ENCODE measurements at regions not wholly inside any gene's neighbourhood (a gene's known extent, or its start where the extent isn't known, plus 50 kb on each side); places are given as distances from the start of the nearest gene placed in this dataset.

DNA sequence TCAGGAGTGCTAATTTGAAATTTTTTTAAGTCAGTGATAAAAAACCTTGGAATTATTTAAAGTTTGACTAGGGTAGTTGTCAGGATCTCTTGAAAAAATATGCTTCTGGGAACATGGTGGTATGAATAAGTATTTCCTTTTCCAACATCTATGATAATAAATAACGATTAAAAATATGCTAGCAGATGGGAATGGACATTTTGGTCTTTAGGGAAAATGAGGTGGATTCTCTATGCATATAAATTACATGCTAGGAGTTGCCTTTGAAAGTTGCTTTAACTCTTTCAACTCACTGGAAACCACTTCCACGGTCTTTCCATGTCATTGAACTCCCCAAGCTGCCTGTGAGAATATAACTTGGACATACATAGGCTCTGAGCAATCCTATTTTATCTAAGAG lies 731.5 kb upstream of the MARCKS start:
- DNase-seq (ENCODE audit: low read depth, low spot score): no peak
- POLR2A ChIA-PET: no interaction called here
- H3K9me2 ChIP-seq (ENCODE audit: insufficient read depth): no peaks in the 10 kb centered on the region
- no peaks in the 10 kb centered on the region for H4K20me1 ChIP-seq (ENCODE audit: insufficient read depth)
- H3K4me1 ChIP-seq (ENCODE audit: control insufficient read depth in 1 of 2, insufficient read depth in 2 of 2, low read length in 2 of 2): peaks cover 10 to 20% of the 10 kb centered on the region in 2 experiments; a peak in 3 of 4 replicates
- RAD21 ChIA-PET (ENCODE audit: low non-redundant PET in 1 of 2, low total read pairs in 2 of 2, uncharacterized antibody in 2 of 2, unreplicated experiment in 2 of 2): no interaction called here
- H3K4me3 ChIP-seq (replicated peaks in 1 of 2; ENCODE audit: low read depth in 1 of 2, low read length in 2 of 2): no peak overlapping the region
- H3K27ac ChIP-seq (ENCODE audit: low read depth, low read length): no peak overlapping the region
- no peak overlapping the region for H3K9ac ChIP-seq (ENCODE audit: low read length)
- intact Hi-C loops (cut with micrococcal nuclease): no loop called here
- no peaks in the 10 kb centered on the region for H3K36me3 ChIP-seq (ENCODE audit: control insufficient read depth in 1 of 2, insufficient read depth in 2 of 2, low read length in 2 of 2)
- CTCF ChIA-PET: no interaction called here
- no peaks in the 10 kb centered on the region for H3K27me3 ChIP-seq (ENCODE audit: insufficient read depth, low read length)
- H3K9me3 ChIP-seq (ENCODE audit: control insufficient read depth in 1 of 2, insufficient read depth in 1 of 2, low read depth in 1 of 2, low read length in 2 of 2): no peaks in the 10 kb centered on the region
- H2AFZ ChIP-seq (ENCODE audit: low read depth, low read length, poor library complexity, severe bottlenecking): no peak overlapping the region
- H3K79me2 ChIP-seq (ENCODE audit: insufficient read depth, low read length): no peaks in the 10 kb centered on the region
- no peak overlapping the region for H3K4me2 ChIP-seq (ENCODE audit: low read length)
- TF ChIP-seq TCF7L2 (IDR thresholded peaks at IDR 0.05; ENCODE audit: borderline replicate concordance, extremely low read depth, insufficient read depth, insufficient read length): no peak
- TF ChIP-seq, protein P1, sequence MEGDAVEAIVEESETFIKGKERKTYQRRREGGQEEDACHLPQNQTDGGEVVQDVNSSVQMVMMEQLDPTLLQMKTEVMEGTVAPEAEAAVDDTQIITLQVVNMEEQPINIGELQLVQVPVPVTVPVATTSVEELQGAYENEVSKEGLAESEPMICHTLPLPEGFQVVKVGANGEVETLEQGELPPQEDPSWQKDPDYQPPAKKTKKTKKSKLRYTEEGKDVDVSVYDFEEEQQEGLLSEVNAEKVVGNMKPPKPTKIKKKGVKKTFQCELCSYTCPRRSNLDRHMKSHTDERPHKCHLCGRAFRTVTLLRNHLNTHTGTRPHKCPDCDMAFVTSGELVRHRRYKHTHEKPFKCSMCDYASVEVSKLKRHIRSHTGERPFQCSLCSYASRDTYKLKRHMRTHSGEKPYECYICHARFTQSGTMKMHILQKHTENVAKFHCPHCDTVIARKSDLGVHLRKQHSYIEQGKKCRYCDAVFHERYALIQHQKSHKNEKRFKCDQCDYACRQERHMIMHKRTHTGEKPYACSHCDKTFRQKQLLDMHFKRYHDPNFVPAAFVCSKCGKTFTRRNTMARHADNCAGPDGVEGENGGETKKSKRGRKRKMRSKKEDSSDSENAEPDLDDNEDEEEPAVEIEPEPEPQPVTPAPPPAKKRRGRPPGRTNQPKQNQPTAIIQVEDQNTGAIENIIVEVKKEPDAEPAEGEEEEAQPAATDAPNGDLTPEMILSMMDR (IDR thresholded peaks at IDR 0.05 in 2 of 3, conservative IDR thresholded peaks at IDR 0.05 in 1 of 3; ENCODE audit: borderline replicate concordance in 1 of 3, insufficient read depth in 1 of 3, low read depth in 2 of 3, low read length in 2 of 3): no peak
- TF ChIP-seq, protein P2, sequence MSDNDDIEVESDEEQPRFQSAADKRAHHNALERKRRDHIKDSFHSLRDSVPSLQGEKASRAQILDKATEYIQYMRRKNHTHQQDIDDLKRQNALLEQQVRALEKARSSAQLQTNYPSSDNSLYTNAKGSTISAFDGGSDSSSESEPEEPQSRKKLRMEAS (IDR thresholded peaks at IDR 0.05): no peak
- TF ChIP-seq EZH2phosphoT487 (IDR thresholded peaks at IDR 0.05; ENCODE audit: borderline replicate concordance): no peak
- no TSS peak for BruUV-seq (replicated peaks)
- ATAC-seq: no peak

DNA sequence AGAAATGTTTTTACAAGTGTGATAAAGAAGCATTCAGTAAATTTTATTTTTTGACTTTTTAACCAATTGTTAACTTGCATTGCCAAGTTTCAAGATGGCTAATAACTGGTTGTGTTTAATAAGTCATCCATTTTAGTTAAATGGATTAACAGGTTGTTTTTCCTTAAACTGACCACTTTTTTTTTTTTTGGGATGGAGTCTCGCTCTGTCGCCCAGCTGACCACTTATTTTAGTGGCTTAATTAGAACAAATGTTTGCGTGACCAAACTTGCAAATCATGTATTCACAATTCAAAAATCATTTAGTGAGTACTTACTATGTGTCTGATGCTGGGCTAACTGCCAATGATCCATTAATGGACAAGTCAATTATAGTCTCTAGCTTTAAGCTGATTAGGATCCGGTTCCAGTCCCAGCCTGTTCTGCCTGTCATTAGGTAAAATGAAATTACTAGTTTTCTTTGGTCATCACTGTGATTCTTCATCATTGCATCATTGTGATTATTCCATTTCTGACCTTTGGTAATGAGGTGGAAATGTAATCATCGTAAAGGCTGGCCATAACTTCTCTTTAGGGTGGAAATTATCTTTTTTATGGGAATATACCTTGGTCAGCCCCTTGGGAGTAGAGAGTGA lies 729.2 kb upstream of the MARCKS start:
- Histone ChIP-seq H3K27me3 (ENCODE audit: insufficient read depth, low read length) (no peaks in the 10 kb centered on the region), H3K36me3 (ENCODE audit: control insufficient read depth in 1 of 2, insufficient read depth in 2 of 2, low read length in 2 of 2) (no peaks in the 10 kb centered on the region), H3K27ac (ENCODE audit: low read depth, low read length) (no peak overlapping the region), H3K79me2 (ENCODE audit: insufficient read depth, low read length) (no peaks in the 10 kb centered on the region), H2AFZ (ENCODE audit: low read depth, low read length, poor library complexity, severe bottlenecking) (no peak overlapping the region), H3K9me3 (ENCODE audit: control insufficient read depth in 1 of 2, insufficient read depth in 1 of 2, low read depth in 1 of 2, low read length in 2 of 2) (no peaks in the 10 kb centered on the region), H3K4me1 (ENCODE audit: control insufficient read depth in 1 of 2, insufficient read depth in 2 of 2, low read length in 2 of 2) (no peaks in the 10 kb centered on the region), H3K4me2 (ENCODE audit: low read length) (no peak overlapping the region), H4K20me1 (ENCODE audit: insufficient read depth) (no peaks in the 10 kb centered on the region), H3K4me3 (replicated peaks in 1 of 2; ENCODE audit: low read depth in 1 of 2, low read length in 2 of 2) (no peak overlapping the region), H3K9ac (ENCODE audit: low read length) (no peak overlapping the region), H3K9me2 (ENCODE audit: insufficient read depth) (no peaks in the 10 kb centered on the region)
- ATAC-seq: no peak
- intact Hi-C loops (cut with micrococcal nuclease): no loop called here
- BruUV-seq (replicated peaks): no TSS peak
- ChIA-PET RAD21 (ENCODE audit: low non-redundant PET in 1 of 2, low total read pairs in 2 of 2, uncharacterized antibody in 2 of 2, unreplicated experiment in 2 of 2) (no interaction called here), CTCF (no interaction called here), POLR2A (no interaction called here)
- no peak for TF ChIP-seq EZH2 (IDR thresholded peaks at IDR 0.05)
- no peak for DNase-seq (ENCODE audit: low read depth, low spot score)
